ENCODE measurements at regions not wholly inside any gene's neighbourhood (a gene's known extent, or its start where the extent isn't known, plus 50 kb on each side); places are given as distances from the start of the nearest gene placed in this dataset.

DNA sequence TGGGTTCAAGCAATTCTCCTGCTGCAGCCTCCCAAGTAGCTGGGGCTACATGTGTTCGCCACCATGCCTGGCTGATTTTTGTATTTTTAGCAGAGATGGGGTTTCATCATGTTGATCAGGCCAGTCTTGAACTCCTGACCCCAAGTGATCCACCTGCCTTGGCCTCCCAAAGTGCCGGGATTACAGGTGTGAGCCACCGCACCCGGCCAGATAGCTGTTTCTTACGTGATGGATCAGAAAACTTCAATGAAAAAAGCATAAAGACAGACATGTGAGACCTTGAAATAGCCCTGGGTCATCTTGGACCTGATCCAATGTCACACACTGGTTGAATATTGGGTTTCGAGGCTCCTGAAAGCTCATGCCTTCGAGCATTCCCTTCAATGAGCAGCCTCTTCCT, 66.7 kb upstream of the RTN4 start:
- peak overlapping the region; percentile 64; the same call in 1 of the 2 replicates for H2BK20ac ChIP-seq (ENCODE audit: low read depth, low read length)
- H4K5ac ChIP-seq (ENCODE audit: low read depth, low read length), result no peak overlapping the region
- peak overlapping the region; percentile 70; the same call in 1 of the 2 replicates for H2BK120ac ChIP-seq (ENCODE audit: low read depth, low read length)
- in situ Hi-C loops (cut with MboI; ENCODE audit: low sequenced_read_pairs), result no loop called here
- no peak overlapping the region for H3K4me2 ChIP-seq (ENCODE audit: low read depth, low read length)
- H3K9me3 ChIP-seq (ENCODE audit: control insufficient read depth, insufficient read depth, low read length), result no peaks in the 10 kb centered on the region
- H4K20me1 ChIP-seq (ENCODE audit: insufficient read depth, low read length), result no peaks in the 10 kb centered on the region
- no peak overlapping the region for H2AK9ac ChIP-seq (replicated peaks; ENCODE audit: low read depth, low read length, poor library complexity)
- no peak overlapping the region for H4K8ac ChIP-seq (ENCODE audit: low read depth in 2 of 2, low read length in 2 of 2)
- H2AFZ ChIP-seq (replicated peaks; ENCODE audit: low read length, poor library complexity), result no peak overlapping the region
- peak overlapping the region; percentile 66 for H3K4ac ChIP-seq (ENCODE audit: low read depth, low read length)
- no peak for TF ChIP-seq RAD21 (IDR thresholded peaks at IDR 0.05; ENCODE audit: low read length)
- no peak for TF ChIP-seq SMC3 (IDR thresholded peaks at IDR 0.05; ENCODE audit: low read depth, low read length)
- TF ChIP-seq MAZ (IDR thresholded peaks at IDR 0.05; ENCODE audit: borderline replicate concordance, low read depth, low read length), result no peak
- TF ChIP-seq NFE2L2 (IDR thresholded peaks at IDR 0.05; ENCODE audit: low read depth, low read length), result no peak
- no peak for TF ChIP-seq BHLHE40 (IDR thresholded peaks at IDR 0.05; ENCODE audit: low read depth, low read length)
- TF ChIP-seq, protein P1, sequence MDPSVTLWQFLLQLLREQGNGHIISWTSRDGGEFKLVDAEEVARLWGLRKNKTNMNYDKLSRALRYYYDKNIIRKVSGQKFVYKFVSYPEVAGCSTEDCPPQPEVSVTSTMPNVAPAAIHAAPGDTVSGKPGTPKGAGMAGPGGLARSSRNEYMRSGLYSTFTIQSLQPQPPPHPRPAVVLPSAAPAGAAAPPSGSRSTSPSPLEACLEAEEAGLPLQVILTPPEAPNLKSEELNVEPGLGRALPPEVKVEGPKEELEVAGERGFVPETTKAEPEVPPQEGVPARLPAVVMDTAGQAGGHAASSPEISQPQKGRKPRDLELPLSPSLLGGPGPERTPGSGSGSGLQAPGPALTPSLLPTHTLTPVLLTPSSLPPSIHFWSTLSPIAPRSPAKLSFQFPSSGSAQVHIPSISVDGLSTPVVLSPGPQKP (IDR thresholded peaks at IDR 0.05; ENCODE audit: borderline replicate concordance, low read depth, low read length), result no peak
- TF ChIP-seq RCOR1 (IDR thresholded peaks at IDR 0.05; ENCODE audit: insufficient replicate concordance, low read length), result no peak
- no peak overlapping the region for H3K14ac ChIP-seq (replicated peaks; ENCODE audit: low read depth, low read length)
- H3K9ac ChIP-seq (ENCODE audit: low read depth, low read length), result no peak overlapping the region
- H3K79me1 ChIP-seq (ENCODE audit: low read depth in 1 of 2, low read length in 2 of 2), result peaks cover 12 to 42% of the 10 kb centered on the region in 2 experiments
- peak overlapping the region; percentile 20; the same call in 1 of the 2 replicates for H2AK5ac ChIP-seq (ENCODE audit: low read depth, low read length)
- CTCF ChIA-PET, result interaction anchor here (0.6 to 1.7 kb wide), 3 partner anchors 46 to 93 kb away, joined by 3 to 4 read pairs (median 4); no protein-coding TSS in a partner anchor
- ATAC-seq (ENCODE audit: low read depth) (no peak), DNase-seq (no peak)
- no peak overlapping the region for H3K27ac ChIP-seq (ENCODE audit: insufficient read depth, low read length)
- H3K18ac ChIP-seq (ENCODE audit: low read depth, low read length), result no peak overlapping the region
- H3K23ac ChIP-seq (ENCODE audit: low read depth, low read length), result no peak overlapping the region
- H3K4me3 ChIP-seq (ENCODE audit: insufficient read depth, low read depth, low read length), result no peak overlapping the region
- peak overlapping the region; percentile 57 for H4K91ac ChIP-seq (ENCODE audit: insufficient read depth, low read depth, low read length)
- BruUV-seq (replicated peaks), result no TSS peak
- H2BK15ac ChIP-seq (ENCODE audit: low read depth, low read length), result peak overlapping the region; percentile 10; the same call in 1 of the 3 replicates
- H3K27me3 ChIP-seq (ENCODE audit: control insufficient read depth, insufficient read depth, low read length), result no peaks in the 10 kb centered on the region
- POLR2A ChIA-PET (ENCODE audit: unreplicated experiment), result no interaction called here
- intact Hi-C loops (cut with micrococcal nuclease), result no loop called here
- dilution Hi-C loops (cut with HindIII; ENCODE audit: low sequenced_read_pairs, unreplicated experiment), result no loop called here
- no peak overlapping the region for H3K56ac ChIP-seq (ENCODE audit: extremely low read depth, insufficient read depth, low read length)
- no peak overlapping the region for H2BK5ac ChIP-seq (ENCODE audit: low read depth, low read length, poor library complexity, severe bottlenecking)
- H3K36me3 ChIP-seq (ENCODE audit: control insufficient read depth, insufficient read depth, low read length), result no peaks in the 10 kb centered on the region
- peaks cover 36% of the 10 kb centered on the region for H3K4me1 ChIP-seq (ENCODE audit: control insufficient read depth, insufficient read depth, low read length)
- peaks cover 26% of the 10 kb centered on the region for H3K9me1 ChIP-seq (ENCODE audit: insufficient read depth, low read length)
- WGBS, 2 experiments (ENCODE audit: extremely low coverage in 2 of 2, insufficient read length in 1 of 2), result 92% methylated on average over 5 of the region's 7 CpGs; no CpG with 5 or more reads in 1 of the 2 experiments

Measured in IMR-90 (cell line).